DMS114 treated with DMSO at 0.1 percent for 48 hours (cell line): ENCODE measurements at regions not wholly inside any gene's neighbourhood (a gene's known extent, or its start where the extent isn't known, plus 50 kb on each side); places are given as distances from the start of the nearest gene placed in this dataset.
"Not testable (repeated sequence)": the region's sequence is repeated elsewhere in the genome, so short reads cannot be mapped to it uniquely, and the experiment has no call there.

ENCODE experiments used
- DNase-seq: peaks from one replicate; lab custom pipeline; 2025; ENCODE audit not compliant: unreplicated experiment; lab: John Stamatoyannopoulos, UW

- DNase-seq = no peak
Measured at GRCh38 chr9:7481570-7481969, 318.0 kb downstream of the DMAC1 start.

- no peak for DNase-seq
Measured at GRCh38 chr9:7479300-7479699, 320.3 kb downstream of the DMAC1 start.

- DNase-seq = no peak
Measured at GRCh38 chr9:7478646-7479045, 320.9 kb downstream of the DMAC1 start.

GRCh38 chr9:7467186-7467585, 332.4 kb downstream of the DMAC1 start:
- DNase-seq = no peak

GRCh38 chr9:7461791-7462190, 337.8 kb downstream of the DMAC1 start:
- no peak for DNase-seq

GRCh38 chr9:7456793-7457530, 342.6 kb downstream of the DMAC1 start:
- no peak for DNase-seq

GRCh38 chr9:7456377-7456776, 343.2 kb downstream of the DMAC1 start:
- DNase-seq = no peak

- no peak for DNase-seq
Measured at GRCh38 chr9:7454624-7455023, 345.0 kb downstream of the DMAC1 start.

- no peak for DNase-seq
Measured at GRCh38 chr9:7452378-7452777, 347.2 kb downstream of the DMAC1 start.

GRCh38 chr9:7451062-7451461, 348.5 kb downstream of the DMAC1 start:
- no peak for DNase-seq

- no peak for DNase-seq
Measured at GRCh38 chr9:7443541-7443940, 356.0 kb downstream of the DMAC1 start.

- DNase-seq = no peak
Measured at GRCh38 chr9:7439355-7439995, 360.1 kb downstream of the DMAC1 start.

GRCh38 chr9:7436754-7437153, 362.8 kb downstream of the DMAC1 start:
- DNase-seq = no peak

GRCh38 chr9:7433508-7434292, 365.9 kb downstream of the DMAC1 start:
- DNase-seq = no peak

- DNase-seq = no peak
Measured at GRCh38 chr9:7432989-7433388, 366.6 kb downstream of the DMAC1 start.

GRCh38 chr9:7417397-7417796, 382.2 kb downstream of the DMAC1 start:
- DNase-seq = not testable (repeated sequence)

GRCh38 chr9:7415836-7416235, 383.7 kb downstream of the DMAC1 start:
- DNase-seq = no peak

GRCh38 chr9:7408845-7409244, 390.7 kb downstream of the DMAC1 start:
- DNase-seq = no peak

GRCh38 chr9:7407246-7407645, 392.3 kb downstream of the DMAC1 start:
- DNase-seq = no peak

- no peak for DNase-seq
Measured at GRCh38 chr9:7405924-7406604, 393.5 kb downstream of the DMAC1 start.

- no peak for DNase-seq
Measured at GRCh38 chr9:7403839-7404487, 395.6 kb downstream of the DMAC1 start.
